K562 (cell line): ENCODE measurements at regions not wholly inside any gene's neighbourhood (a gene's known extent, or its start where the extent isn't known, plus 50 kb on each side); places are given as distances from the start of the nearest gene placed in this dataset.

Experiments
- ATAC-seq: fragments of 200-7000 bp; cut with Tn5 transposase; 3 replicates; pipeline ENCODE4 v1.9.1; 2020; ENCODE audit warnings: moderate library complexity
- BruUV-seq: library from RNA; stranded (reverse); fragments of 400-500 nt; replicated peaks from 2 replicates; lab custom pipeline; 2021; lab: Mats Ljungman, UMichigan
- CTCF ChIA-PET: fragments of 300-600 bp; formaldehyde crosslinking; extraction: SDS; loops from one replicate; lab custom pipeline; 2021; ENCODE audit warnings: low intra/inter-chr PET ratio; lab: Yijun Ruan, JAX
- POLR2A ChIA-PET: fragments of 300-600, 350-650 bp; sonication (Branson Sonifier 250); formaldehyde crosslinking; extraction: SDS; loops from one replicate; lab custom pipeline; 2021; ENCODE audit warnings: antibody characterized with exemption, inconsistent platforms; lab: Yijun Ruan, JAX
- DNase-seq, 4 experiments: peaks; one replicate each; pipeline versions ENCODE4 v3.0.0 to v3.0.0-alpha.2; 2011 to 2018; ENCODE audit warnings: low spot score in 3 of 4, mixed read lengths in 3 of 4; ENCODE audit errors: extremely low read depth in 1 of 4
- FAIRE-seq: peaks from 2 replicates; lab custom pipeline; 2011; peaks lifted over from hg19 to GRCh38; lab: Jason Lieb, UNC
- H2AFZ ChIP-seq: 2 replicates; pipeline ENCODE4 v1.6.0; 2011; ENCODE audit warnings: low read depth, low read length, control low read depth, inconsistent platforms
- H3K27ac ChIP-seq: fragments of 200-600 bp; 3 replicates; pipeline ENCODE4 v1.8.0; 2011; ENCODE audit warnings: low read depth, mild to moderate bottlenecking, control low read depth, inconsistent platforms, low read length, moderate library complexity, mixed read lengths; ENCODE audit errors: extremely low read depth
- H3K27me3 ChIP-seq, 2 experiments: fragments of 300-600 bp in 1 of 2; 2 replicates in 1 of 2; 3 replicates in 1 of 2; pipeline versions ENCODE4 v1.6.0 to v1.8.0; 2011; ENCODE audit warnings: inconsistent platforms in 2 of 2, low read length in 2 of 2, mild to moderate bottlenecking in 1 of 2, mixed read lengths in 1 of 2, moderate library complexity in 1 of 2; ENCODE audit not compliant: control insufficient read depth in 2 of 2, insufficient read depth in 2 of 2
- H3K36me3 ChIP-seq: fragments of 300-600 bp; 3 replicates; pipeline ENCODE4 v1.8.0; 2011; ENCODE audit warnings: mild to moderate bottlenecking, low read length, inconsistent platforms; ENCODE audit not compliant: control insufficient read depth, insufficient read depth
- H3K4me1 ChIP-seq, 2 experiments: fragments of 200-600 bp in 1 of 2; replicated peaks in 1 of 2; 2 replicates in 1 of 2; 3 replicates in 1 of 2; pipeline versions ENCODE4 v1.5.1 to v1.8.0; 2011; ENCODE audit warnings: inconsistent platforms in 2 of 2, low read length in 2 of 2, mild to moderate bottlenecking in 1 of 2, mixed read lengths in 1 of 2, moderate library complexity in 1 of 2; ENCODE audit not compliant: control insufficient read depth in 2 of 2, insufficient read depth in 2 of 2
- H3K4me2 ChIP-seq: 2 replicates; pipeline ENCODE4 v1.6.1; 2011; ENCODE audit warnings: low read length, control low read depth, inconsistent platforms, mixed read lengths; ENCODE audit not compliant: insufficient read depth
- H3K4me3 ChIP-seq: fragments of 200-600 bp; sonication (generic), shearing (Covaris generic); 2 replicates; pipeline ENCODE4 v1.5.1; 2016; ENCODE audit warnings: control low read depth, inconsistent platforms
- H3K79me2 ChIP-seq: fragments of 200-600 bp; 3 replicates; pipeline ENCODE4 v1.8.0; 2011; ENCODE audit warnings: low read length, inconsistent platforms; ENCODE audit not compliant: control insufficient read depth, insufficient read depth
- H3K9ac ChIP-seq, 2 experiments: 2 replicates each; pipeline versions ENCODE4 v1.6.0 to v1.6.1; 2011; ENCODE audit warnings: low read depth in 2 of 2, low read length in 2 of 2, control low read depth in 1 of 2, inconsistent platforms in 1 of 2, mild to moderate bottlenecking in 1 of 2, mixed read lengths in 1 of 2; ENCODE audit not compliant: insufficient read depth in 1 of 2
- H3K9me1 ChIP-seq: one replicate; pipeline ENCODE4 v1.6.0; 2011; ENCODE audit warnings: inconsistent platforms, mild to moderate bottlenecking, low read length, moderate library complexity; ENCODE audit not compliant: control insufficient read depth, insufficient read depth
- H3K9me3 ChIP-seq: replicated peaks from 2 replicates; pipeline ENCODE4 v1.5.1; 2011; ENCODE audit warnings: low read depth, low read length, inconsistent platforms; ENCODE audit not compliant: control insufficient read depth, insufficient read depth
- H4K20me1 ChIP-seq: replicated peaks from 2 replicates; pipeline ENCODE4 v1.6.1; 2011; ENCODE audit warnings: low read length, inconsistent platforms, mixed read lengths; ENCODE audit not compliant: control insufficient read depth, insufficient read depth
- ADNP ChIP-seq: fragments of 200-800 bp; sonication (Bioruptor generic); IDR thresholded peaks from 2 replicates; pipeline ENCODE4 v1.6.1; 2016; ENCODE audit warnings: missing genetic modification characterization, missing compliant biosample characterization
- BCOR ChIP-seq: fragments of 450-650 bp; IDR thresholded peaks from 2 replicates; pipeline ENCODE4 v1.6.1; 2016
- CHD2 ChIP-seq: IDR thresholded peaks from 2 replicates; pipeline ENCODE4 v1.6.1; 2011; ENCODE audit warnings: low read depth, low read length
- FOSL1 ChIP-seq: fragments of 200-800 bp; sonication (Bioruptor generic); conservative IDR thresholded peaks from 2 replicates; pipeline ENCODE4 v1.6.1; 2016; ENCODE audit warnings: missing genetic modification characterization, missing compliant biosample characterization
- MAFG ChIP-seq: fragments of 450-650 bp; conservative IDR thresholded peaks from 2 replicates; pipeline ENCODE4 v1.6.1; 2016; ENCODE audit warnings: missing genetic modification characterization, missing compliant biosample characterization
- POLR2AphosphoS5 ChIP-seq: IDR thresholded peaks from 2 replicates; pipeline ENCODE4 v1.6.1; 2011; ENCODE audit warnings: mild to moderate bottlenecking, low read depth, low read length, moderate library complexity; ENCODE audit not compliant: control insufficient read depth, insufficient read depth
- PTBP1 ChIP-seq: fragments of 200-400 bp; formaldehyde crosslinking; IDR thresholded peaks from 2 replicates; pipeline ENCODE4 v1.6.1; 2017; ENCODE audit warnings: low read depth, low read length
- XRCC4 ChIP-seq: IDR thresholded peaks from one replicate; pipeline ENCODE4 v1.6.1; 2011; ENCODE audit not compliant: insufficient read depth, insufficient read length; ENCODE audit errors: extremely low read depth
- ZNF174 ChIP-seq: fragments of 250-450 bp; sonication (Bioruptor Pico); IDR thresholded peaks from 2 replicates; pipeline ENCODE4 v1.4.0; 2020; ENCODE audit warnings: mild to moderate bottlenecking
- ZNF668 ChIP-seq: fragments of 250-450 bp; sonication (Bioruptor Pico); IDR thresholded peaks from 2 replicates; pipeline ENCODE4 v1.8.0; 2022; ENCODE audit warnings: mild to moderate bottlenecking, inconsistent platforms
- WGBS: fragments of 100-300 bp; shearing (Covaris generic); methylation state at CpG from one replicate; pipeline ENCODE4 v1.1.6; 2016; ENCODE audit warnings: low coverage, mixed read lengths; ENCODE audit not compliant: insufficient coverage; ENCODE audit errors: missing lambda C conversion rate; 5-methylcytosine and 5-hydroxymethylcytosine counted together
- in situ Hi-C: fragments of 300-500 bp; cut with MboI; formaldehyde crosslinking; loops from 4 replicates; pipeline ENCODE4 v1.15.0; 2018; ENCODE audit warnings: inconsistent platforms, mixed read lengths
- intact Hi-C: fragments of 100-400 bp; cut with micrococcal nuclease; formaldehyde crosslinking; loops from 2 replicates; pipeline ENCODE4 v1.14.2; 2022
- TF ChIP-seq, protein P1 (sequence below): fragments of 250-450 bp; sonication (Bioruptor Pico); IDR thresholded peaks from 2 replicates; pipeline ENCODE4 v1.5.0; 2021
- TF ChIP-seq, protein P2 (sequence below): sonication (generic); IDR thresholded peaks from 2 replicates; pipeline ENCODE4 v1.6.1; 2016
- TF ChIP-seq, protein P3 (sequence below): fragments of 450-650 bp; IDR thresholded peaks from 2 replicates; pipeline ENCODE4 v1.6.1; 2014; ENCODE audit warnings: low read depth, mild to moderate bottlenecking, moderate library complexity, borderline replicate concordance

DNA sequence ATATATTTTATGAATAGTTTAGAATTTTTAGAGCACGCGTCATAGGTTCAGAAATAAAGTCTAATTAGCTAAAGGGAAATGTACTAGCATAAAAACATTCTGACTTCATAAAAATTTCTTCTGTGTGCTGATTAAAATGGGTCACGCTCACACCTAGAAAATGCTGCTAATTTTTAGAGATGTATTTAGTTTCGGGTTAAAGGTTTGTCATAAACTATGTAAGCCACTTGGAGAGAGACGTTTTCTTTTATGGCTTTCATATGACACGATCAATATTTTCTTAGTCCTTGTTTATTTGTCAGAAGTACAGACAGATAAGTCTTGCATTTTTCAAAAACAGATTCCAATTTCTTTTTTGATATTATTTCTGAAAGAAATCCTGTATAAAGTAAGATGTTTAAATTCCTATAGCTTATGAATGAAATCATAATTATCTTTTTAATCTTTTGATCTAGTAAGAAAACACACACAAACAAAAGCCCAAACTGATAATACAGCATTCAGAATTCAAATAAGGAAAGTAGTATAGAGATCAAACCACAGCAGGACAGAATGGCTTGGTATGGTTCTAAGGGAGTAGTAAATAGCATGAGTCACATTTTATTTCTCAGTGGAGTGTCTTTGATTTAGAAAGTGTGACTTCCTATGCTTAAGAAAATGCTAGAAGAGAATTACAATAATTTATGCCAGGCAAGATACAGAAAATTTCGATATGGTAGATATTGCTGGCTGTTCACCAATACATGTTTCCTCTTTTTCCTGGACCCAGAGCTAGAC, 236.6 kb downstream of the GPD2 start:
- WGBS = 28% methylated on average over 7 of the region's 7 CpGs
- POLR2A ChIA-PET = no interaction called here
- no peak overlapping the region for H3K9ac ChIP-seq
- H2AFZ ChIP-seq = peak overlapping the region; percentile 41; the same call in 1 of the 2 replicates
- no peak overlapping the region for H3K27ac ChIP-seq
- no peak for DNase-seq
- no peak for FAIRE-seq
- peak; percentile 38 for ATAC-seq
- intact Hi-C loops = no loop called here
- H3K4me2 ChIP-seq = peak overlapping the region; percentile 9; the same call in 1 of the 2 replicates
- CTCF ChIA-PET = no interaction called here
- BruUV-seq = no TSS peak
- H3K79me2 ChIP-seq = no peaks in the 10 kb centered on the region
- H3K4me3 ChIP-seq = no peak overlapping the region
- no peaks in the 10 kb centered on the region for H3K36me3 ChIP-seq
- no peaks in the 10 kb centered on the region for H3K9me3 ChIP-seq
- H3K27me3 ChIP-seq = no peaks in the 10 kb centered on the region
- no peaks in the 10 kb centered on the region for H3K9me1 ChIP-seq
- H4K20me1 ChIP-seq = no peaks in the 10 kb centered on the region
- TF ChIP-seq ADNP (tag) = 0 out of 2 replicates have a peak, but pooled peaks have one; percentile 9
- TF ChIP-seq POLR2AphosphoS5 = no peak
- in situ Hi-C loops = no loop called here
- peaks cover 0 to 6% of the 10 kb centered on the region in 2 experiments; a peak in 2 of 5 replicates for H3K4me1 ChIP-seq

DNA sequence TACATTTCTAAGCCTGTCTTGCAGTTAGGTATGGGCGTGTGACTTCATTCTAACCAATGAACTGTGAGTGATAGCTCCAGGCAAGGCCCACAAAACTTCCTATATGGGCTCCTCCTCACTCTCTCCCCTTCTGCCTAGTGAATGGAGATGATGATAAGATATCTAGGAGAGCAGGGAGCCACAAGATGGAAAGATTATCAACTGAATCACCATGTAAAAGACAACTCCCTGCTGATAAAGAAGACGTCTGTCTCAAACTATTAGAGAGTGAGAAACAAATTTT, 237.1 kb downstream of the GPD2 start:
- Histone ChIP-seq H4K20me1 (no peaks in the 10 kb centered on the region), H3K27me3 (no peaks in the 10 kb centered on the region), H3K9me3 (no peaks in the 10 kb centered on the region), H3K79me2 (no peaks in the 10 kb centered on the region), H3K4me1 (peaks cover 0 to 6% of the 10 kb centered on the region in 2 experiments; a peak in 2 of 5 replicates), H3K4me2 (peak overlapping the region; percentile 9; the same call in 1 of the 2 replicates), H3K36me3 (no peaks in the 10 kb centered on the region), H2AFZ (peak overlapping the region; percentile 41; the same call in 1 of the 2 replicates), H3K4me3 (no peak overlapping the region), H3K27ac (no peak overlapping the region), H3K9me1 (no peaks in the 10 kb centered on the region), H3K9ac (no peak overlapping the region)
- ATAC-seq (peak; percentile 86), DNase-seq (peak in 2 of 4 experiments; percentile 19 to 31), FAIRE-seq (no peak)
- ChIA-PET CTCF (no interaction called here), POLR2A (no interaction called here)
- no TSS peak for BruUV-seq
- intact Hi-C loops = no loop called here
- in situ Hi-C loops = no loop called here
- 6% methylated on average over 2 of the region's 2 CpGs for WGBS
- TF ChIP-seq MAFG (tag) (no peak), ZNF174 (CRISPR knock-in tag) (no peak), BCOR (no peak), XRCC4 (no peak), PTBP1 (no peak), FOSL1 (tag) (0 out of 2 replicates have a peak, but pooled peaks have one; percentile 17), CHD2 (no peak), ZNF668 (CRISPR knock-in tag) (no peak)
- TF ChIP-seq, protein P1, sequence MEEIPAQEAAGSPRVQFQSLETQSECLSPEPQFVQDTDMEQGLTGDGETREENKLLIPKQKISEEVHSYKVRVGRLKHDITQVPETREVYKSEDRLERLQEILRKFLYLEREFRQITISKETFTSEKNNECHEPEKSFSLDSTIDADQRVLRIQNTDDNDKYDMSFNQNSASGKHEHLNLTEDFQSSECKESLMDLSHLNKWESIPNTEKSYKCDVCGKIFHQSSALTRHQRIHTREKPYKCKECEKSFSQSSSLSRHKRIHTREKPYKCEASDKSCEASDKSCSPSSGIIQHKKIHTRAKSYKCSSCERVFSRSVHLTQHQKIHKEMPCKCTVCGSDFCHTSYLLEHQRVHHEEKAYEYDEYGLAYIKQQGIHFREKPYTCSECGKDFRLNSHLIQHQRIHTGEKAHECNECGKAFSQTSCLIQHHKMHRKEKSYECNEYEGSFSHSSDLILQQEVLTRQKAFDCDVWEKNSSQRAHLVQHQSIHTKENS (CRISPR knock-in tag) = no peak
- TF ChIP-seq, protein P2, sequence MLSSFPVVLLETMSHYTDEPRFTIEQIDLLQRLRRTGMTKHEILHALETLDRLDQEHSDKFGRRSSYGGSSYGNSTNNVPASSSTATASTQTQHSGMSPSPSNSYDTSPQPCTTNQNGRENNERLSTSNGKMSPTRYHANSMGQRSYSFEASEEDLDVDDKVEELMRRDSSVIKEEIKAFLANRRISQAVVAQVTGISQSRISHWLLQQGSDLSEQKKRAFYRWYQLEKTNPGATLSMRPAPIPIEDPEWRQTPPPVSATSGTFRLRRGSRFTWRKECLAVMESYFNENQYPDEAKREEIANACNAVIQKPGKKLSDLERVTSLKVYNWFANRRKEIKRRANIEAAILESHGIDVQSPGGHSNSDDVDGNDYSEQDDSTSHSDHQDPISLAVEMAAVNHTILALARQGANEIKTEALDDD = no peak
- TF ChIP-seq, protein P3, sequence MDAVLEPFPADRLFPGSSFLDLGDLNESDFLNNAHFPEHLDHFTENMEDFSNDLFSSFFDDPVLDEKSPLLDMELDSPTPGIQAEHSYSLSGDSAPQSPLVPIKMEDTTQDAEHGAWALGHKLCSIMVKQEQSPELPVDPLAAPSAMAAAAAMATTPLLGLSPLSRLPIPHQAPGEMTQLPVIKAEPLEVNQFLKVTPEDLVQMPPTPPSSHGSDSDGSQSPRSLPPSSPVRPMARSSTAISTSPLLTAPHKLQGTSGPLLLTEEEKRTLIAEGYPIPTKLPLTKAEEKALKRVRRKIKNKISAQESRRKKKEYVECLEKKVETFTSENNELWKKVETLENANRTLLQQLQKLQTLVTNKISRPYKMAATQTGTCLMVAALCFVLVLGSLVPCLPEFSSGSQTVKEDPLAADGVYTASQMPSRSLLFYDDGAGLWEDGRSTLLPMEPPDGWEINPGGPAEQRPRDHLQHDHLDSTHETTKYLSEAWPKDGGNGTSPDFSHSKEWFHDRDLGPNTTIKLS = no peak
